Keratinocyte (primary cell): ENCODE measurements at regions not wholly inside any gene's neighbourhood (a gene's known extent, or its start where the extent isn't known, plus 50 kb on each side); places are given as distances from the start of the nearest gene placed in this dataset.

Source experiments
- DNase-seq: peaks from one replicate; pipeline ENCODE4 v3.0.0-alpha.2; 2011; ENCODE audit warnings: low read depth, missing footprints, low spot score
- FAIRE-seq: peaks from 2 replicates; lab custom pipeline; 2011; peaks lifted over from hg19 to GRCh38; lab: Jason Lieb, UNC
- H2AFZ ChIP-seq: 2 replicates; pipeline ENCODE4 v1.6.0; 2012; ENCODE audit warnings: low read length, control low read depth, inconsistent platforms; ENCODE audit not compliant: control insufficient read depth
- H3K27ac ChIP-seq: 2 replicates; pipeline ENCODE4 v1.5.1; 2011; ENCODE audit warnings: low read length; ENCODE audit not compliant: control insufficient read depth, insufficient read depth
- H3K27me3 ChIP-seq: 3 replicates; pipeline ENCODE4 v1.6.0; 2011; ENCODE audit warnings: low read length; ENCODE audit not compliant: control insufficient read depth, insufficient read depth; ENCODE audit errors: extremely low read depth
- H3K36me3 ChIP-seq, 2 experiments: 2 replicates in 1 of 2; 3 replicates in 1 of 2; pipeline ENCODE4 v1.5.1; 2011; ENCODE audit warnings: low read length in 2 of 2, mild to moderate bottlenecking in 1 of 2; ENCODE audit not compliant: control insufficient read depth in 2 of 2, insufficient read depth in 2 of 2; ENCODE audit errors: extremely low read depth in 1 of 2
- H3K4me1 ChIP-seq: 3 replicates; pipeline ENCODE4 v1.5.1; 2011; ENCODE audit warnings: low read length; ENCODE audit not compliant: control insufficient read depth, insufficient read depth; ENCODE audit errors: extremely low read depth
- H3K4me2 ChIP-seq: 3 replicates; pipeline ENCODE4 v1.6.0; 2011; ENCODE audit warnings: low read depth, low read length; ENCODE audit not compliant: control insufficient read depth, insufficient read depth; ENCODE audit errors: extremely low read depth
- H3K4me3 ChIP-seq, 3 experiments: fragments of 200-600 bp in 1 of 3; sonication (generic) in 1 of 3; 2 replicates in 2 of 3; 3 replicates in 1 of 3; pipeline ENCODE4 v1.5.1; 2011 to 2016; ENCODE audit warnings: low read length in 3 of 3, mild to moderate bottlenecking in 3 of 3, control low read depth in 2 of 3, inconsistent platforms in 1 of 3, low read depth in 1 of 3, mixed read lengths in 1 of 3, mixed run types in 1 of 3, moderate library complexity in 1 of 3; ENCODE audit not compliant: control insufficient read depth in 2 of 3, insufficient read depth in 2 of 3; ENCODE audit errors: extremely low read depth in 1 of 3
- H3K79me2 ChIP-seq: 2 replicates; pipeline ENCODE4 v1.6.0; 2012; ENCODE audit warnings: low read length; ENCODE audit not compliant: control insufficient read depth, insufficient read depth
- H3K9ac ChIP-seq: 3 replicates; pipeline ENCODE4 v1.6.0; 2011; ENCODE audit warnings: low read length; ENCODE audit not compliant: control insufficient read depth, insufficient read depth; ENCODE audit errors: extremely low read depth
- H3K9me1 ChIP-seq: 3 replicates; pipeline ENCODE4 v1.6.0; 2011; ENCODE audit warnings: low read length; ENCODE audit not compliant: control insufficient read depth, insufficient read depth; ENCODE audit errors: extremely low read depth
- H3K9me3 ChIP-seq: 2 replicates; pipeline ENCODE4 v1.5.1; 2012; ENCODE audit warnings: low read depth, low read length; ENCODE audit not compliant: control insufficient read depth
- H4K20me1 ChIP-seq: 3 replicates; pipeline ENCODE4 v1.6.0; 2011; ENCODE audit warnings: low read length; ENCODE audit not compliant: control insufficient read depth, insufficient read depth; ENCODE audit errors: extremely low read depth
- CTCF ChIP-seq, 3 experiments: IDR thresholded peaks in 1 of 3; conservative IDR thresholded peaks in 1 of 3; optimal IDR thresholded peaks in 1 of 3; 2 replicates in 2 of 3; 3 replicates in 1 of 3; pipeline versions ENCODE3 to v1.5.1; 2011; ENCODE audit warnings: low read length in 3 of 3, mild to moderate bottlenecking in 3 of 3, moderate library complexity in 2 of 3, control low read depth in 1 of 3, inconsistent platforms in 1 of 3; ENCODE audit not compliant: insufficient read depth in 2 of 3; ENCODE audit errors: extremely low read depth in 1 of 3
- EZH2 ChIP-seq: IDR thresholded peaks from one replicate; pipeline ENCODE4 v1.6.1; 2012; ENCODE audit warnings: inconsistent platforms, mild to moderate bottlenecking, low read length, moderate library complexity
- dilution Hi-C: fragments of 300-500 bp; cut with MboI; formaldehyde crosslinking; loops from one replicate; pipeline ENCODE4 v1.7.0; 2020; ENCODE audit warnings: low sequenced_read_pairs; ENCODE audit not compliant: extremely low pct_ligation_motif_present

GRCh38 chr14:55942076-55942654 is 176.0 kb upstream of the PELI2 start:
- Histone ChIP-seq H3K4me1 (peaks cover 11% of the 10 kb centered on the region), H3K4me3 (no peak overlapping the region), H3K36me3 (no peaks in the 10 kb centered on the region), H3K9me3 (no peaks in the 10 kb centered on the region), H4K20me1 (no peaks in the 10 kb centered on the region), H3K9me1 (no peaks in the 10 kb centered on the region), H3K27ac (no peak overlapping the region), H2AFZ (no peak overlapping the region), H3K79me2 (no peaks in the 10 kb centered on the region), H3K9ac (no peak overlapping the region), H3K27me3 (no peaks in the 10 kb centered on the region), H3K4me2 (no peak overlapping the region)
- TF ChIP-seq EZH2: no peak
- no peak for TF ChIP-seq CTCF (optimal IDR thresholded peaks at IDR 0.05 in 1 of 3, IDR thresholded peaks at IDR 0.05 in 1 of 3, conservative IDR thresholded peaks at IDR 0.05 in 1 of 3; ENCODE audit: extremely low read depth in 1 of 3, insufficient read depth in 2 of 3, low read length in 3 of 3)
- DNase-seq (no peak), FAIRE-seq (no peak)
- dilution Hi-C loops: no loop called here

- peaks cover 10% of the 10 kb centered on the region for H3K4me1 ChIP-seq
- dilution Hi-C loops: no loop called here
- FAIRE-seq: no peak
Observed at GRCh38 chr14:55942826-55943225, 175.4 kb upstream of the PELI2 start.

More at GRCh38 chr14:55942826-55943225, 175.4 kb upstream of the PELI2 start:
- H3K27ac ChIP-seq: no peak overlapping the region
- no peaks in the 10 kb centered on the region for H3K9me1 ChIP-seq
- H3K9ac ChIP-seq: no peak overlapping the region
- no peaks in the 10 kb centered on the region for H4K20me1 ChIP-seq
- H3K9me3 ChIP-seq: no peaks in the 10 kb centered on the region
- no peak overlapping the region for H2AFZ ChIP-seq
- no peak overlapping the region for H3K4me3 ChIP-seq
- no peak overlapping the region for H3K4me2 ChIP-seq
- no peaks in the 10 kb centered on the region for H3K79me2 ChIP-seq
- no peak for DNase-seq
- H3K36me3 ChIP-seq: no peaks in the 10 kb centered on the region
- no peaks in the 10 kb centered on the region for H3K27me3 ChIP-seq
- no peak for TF ChIP-seq CTCF (optimal IDR thresholded peaks at IDR 0.05 in 1 of 3, IDR thresholded peaks at IDR 0.05 in 1 of 3, conservative IDR thresholded peaks at IDR 0.05 in 1 of 3; ENCODE audit: extremely low read depth in 1 of 3, insufficient read depth in 2 of 3, low read length in 3 of 3)
- no peak for TF ChIP-seq EZH2
